Sigmoid colon (tissue), 4 donors: ENCODE measurements at regions not wholly inside any gene's neighbourhood (a gene's known extent, or its start where the extent isn't known, plus 50 kb on each side); places are given as distances from the start of the nearest gene placed in this dataset.

Source experiments
- CTCF ChIP-seq, 4 experiments: fragments of 450-650 bp in 3 of 4; fragments of 200-600 bp in 1 of 4; IDR thresholded peaks; one replicate each; pipeline ENCODE4 v1.5.1; 2016 to 2019; ENCODE audit warnings: antibody characterized with exemption in 4 of 4, mild to moderate bottlenecking in 3 of 4, moderate library complexity in 2 of 4
- EP300 ChIP-seq, 4 donors: sonication (generic); formaldehyde crosslinking; IDR thresholded peaks; one replicate each; pipeline ENCODE4 v1.6.1; 2017; ENCODE audit warnings: antibody characterized with exemption in 4 of 4
- POLR2A ChIP-seq, 2 donors: fragments of 450-650 bp; IDR thresholded peaks; one replicate each; pipeline ENCODE4 v1.6.1; 2016; ENCODE audit warnings: antibody characterized with exemption in 2 of 2, mild to moderate bottlenecking in 2 of 2, moderate library complexity in 2 of 2

- TF ChIP-seq POLR2A (IDR thresholded peaks at IDR 0.05) (no peak), CTCF (IDR thresholded peaks at IDR 0.05) (no peak), EP300 (IDR thresholded peaks at IDR 0.05) (no peak)
These were observed 256.0 kb upstream of the SETBP1 start for GRCh38 chr18:44424645-44425035.
